ENCODE measurements at regions not wholly inside any gene's neighbourhood (a gene's known extent, or its start where the extent isn't known, plus 50 kb on each side); places are given as distances from the start of the nearest gene placed in this dataset.

DNA sequence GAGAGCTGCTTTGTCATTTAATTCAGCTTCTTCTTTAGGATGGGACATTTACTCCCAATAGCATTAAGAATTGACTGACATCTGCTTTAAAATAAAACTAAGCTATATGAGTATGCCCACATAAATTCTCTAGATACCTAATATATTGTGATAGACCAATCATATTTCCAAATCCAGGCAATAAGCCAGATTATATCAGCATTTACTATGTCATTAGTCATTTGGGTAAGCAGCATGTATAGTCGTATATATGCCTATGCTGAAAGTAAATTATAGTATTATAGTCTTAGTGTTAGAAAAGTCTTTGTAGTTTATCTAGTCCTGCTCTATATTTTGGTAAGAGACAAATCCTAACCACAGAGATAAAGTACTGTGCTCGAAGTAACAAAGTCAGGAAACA lies 958.1 kb downstream of the KCNJ2 start:
- ChIA-PET CTCF (no interaction called here), POLR2A (no interaction called here)
- no TSS peak for BruUV-seq (replicated peaks)
- H3K27ac ChIP-seq (ENCODE audit: low read length) = no peak overlapping the region
- ATAC-seq = no peak
- H3K4me1 ChIP-seq (ENCODE audit: control insufficient read depth, insufficient read depth, low read length) = no peaks in the 10 kb centered on the region
- intact Hi-C loops (cut with micrococcal nuclease; ENCODE audit: unreplicated experiment) (no loop called here), in situ Hi-C loops (cut with HindIII; ENCODE audit: low pct_unique_long_range_greater_than_20kb, low sequenced_read_pairs) (no loop called here)
- TF ChIP-seq, protein P1, sequence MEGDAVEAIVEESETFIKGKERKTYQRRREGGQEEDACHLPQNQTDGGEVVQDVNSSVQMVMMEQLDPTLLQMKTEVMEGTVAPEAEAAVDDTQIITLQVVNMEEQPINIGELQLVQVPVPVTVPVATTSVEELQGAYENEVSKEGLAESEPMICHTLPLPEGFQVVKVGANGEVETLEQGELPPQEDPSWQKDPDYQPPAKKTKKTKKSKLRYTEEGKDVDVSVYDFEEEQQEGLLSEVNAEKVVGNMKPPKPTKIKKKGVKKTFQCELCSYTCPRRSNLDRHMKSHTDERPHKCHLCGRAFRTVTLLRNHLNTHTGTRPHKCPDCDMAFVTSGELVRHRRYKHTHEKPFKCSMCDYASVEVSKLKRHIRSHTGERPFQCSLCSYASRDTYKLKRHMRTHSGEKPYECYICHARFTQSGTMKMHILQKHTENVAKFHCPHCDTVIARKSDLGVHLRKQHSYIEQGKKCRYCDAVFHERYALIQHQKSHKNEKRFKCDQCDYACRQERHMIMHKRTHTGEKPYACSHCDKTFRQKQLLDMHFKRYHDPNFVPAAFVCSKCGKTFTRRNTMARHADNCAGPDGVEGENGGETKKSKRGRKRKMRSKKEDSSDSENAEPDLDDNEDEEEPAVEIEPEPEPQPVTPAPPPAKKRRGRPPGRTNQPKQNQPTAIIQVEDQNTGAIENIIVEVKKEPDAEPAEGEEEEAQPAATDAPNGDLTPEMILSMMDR (IDR thresholded peaks at IDR 0.05) = no peak
- no peak for TF ChIP-seq TCF7L2 (IDR thresholded peaks at IDR 0.05; ENCODE audit: low read depth, low read length)
- TF ChIP-seq SIN3A (IDR thresholded peaks at IDR 0.05; ENCODE audit: borderline replicate concordance, insufficient read depth, low read depth, low read length) = no peak
- TF ChIP-seq REST (IDR thresholded peaks at IDR 0.05; ENCODE audit: insufficient read depth in 1 of 2, low read depth in 2 of 2, low read length in 1 of 2) = no peak
- no peak for TF ChIP-seq POLR2AphosphoS5 (IDR thresholded peaks at IDR 0.05; ENCODE audit: low read depth, low read length)
- H3K27me3 ChIP-seq (ENCODE audit: control insufficient read depth, insufficient read depth, low read length) = no peaks in the 10 kb centered on the region
- 0 out of 2 replicates have a peak, but pooled peaks cover under 1% of the 10 kb centered on the region for H3K9me3 ChIP-seq (ENCODE audit: control insufficient read depth, insufficient read depth, low read depth, low read length)
- no peak overlapping the region for H3K4me3 ChIP-seq (ENCODE audit: low read depth in 2 of 2, low read length in 2 of 2)
- no peak for DNase-seq (ENCODE audit: low read depth, low spot score)
- H3K36me3 ChIP-seq (ENCODE audit: control insufficient read depth, insufficient read depth, low read length) = no peaks in the 10 kb centered on the region

DNA sequence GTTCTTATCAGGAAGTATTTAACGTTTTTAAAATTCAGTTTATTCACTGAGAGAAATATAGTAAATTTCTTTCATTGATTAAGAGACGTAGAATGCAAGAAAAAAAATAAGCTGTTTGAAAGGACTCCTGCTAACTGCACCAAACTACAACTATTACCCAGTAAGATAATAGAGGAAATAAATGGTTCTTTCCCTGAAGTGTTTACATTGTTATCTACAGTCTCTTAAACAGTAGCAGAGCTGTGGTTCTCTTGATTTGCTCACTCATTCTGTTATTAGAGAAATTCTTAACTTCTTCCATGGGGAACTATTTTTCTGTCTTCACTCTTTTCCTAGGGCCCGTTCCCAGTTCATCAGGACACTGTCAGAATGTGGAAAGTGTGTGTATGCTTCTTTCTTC lies 973.0 kb downstream of the KCNJ2 start:
- no peaks in the 10 kb centered on the region for H3K27me3 ChIP-seq (ENCODE audit: control insufficient read depth, insufficient read depth, low read length)
- POLR2A ChIA-PET = no interaction called here
- intact Hi-C loops (cut with micrococcal nuclease; ENCODE audit: unreplicated experiment) = no loop called here
- in situ Hi-C loops (cut with HindIII; ENCODE audit: low pct_unique_long_range_greater_than_20kb, low sequenced_read_pairs) = no loop called here
- no peak overlapping the region for H3K4me3 ChIP-seq (ENCODE audit: low read depth in 2 of 2, low read length in 2 of 2)
- H3K27ac ChIP-seq (ENCODE audit: low read length) = no peak overlapping the region
- no peaks in the 10 kb centered on the region; the same call in 1 of the 2 replicates for H3K36me3 ChIP-seq (ENCODE audit: control insufficient read depth, insufficient read depth, low read length)
- no TSS peak for BruUV-seq (replicated peaks)
- no peaks in the 10 kb centered on the region for H3K9me3 ChIP-seq (ENCODE audit: control insufficient read depth, insufficient read depth, low read depth, low read length)
- CTCF ChIA-PET = no interaction called here
- DNase-seq (ENCODE audit: low read depth, low spot score) = no peak
- ATAC-seq = no peak
- no peak for TF ChIP-seq SIN3A (IDR thresholded peaks at IDR 0.05; ENCODE audit: borderline replicate concordance, insufficient read depth, low read depth, low read length)
- H3K4me1 ChIP-seq (ENCODE audit: control insufficient read depth, insufficient read depth, low read length) = no peaks in the 10 kb centered on the region; the same call in 1 of the 2 replicates

DNA sequence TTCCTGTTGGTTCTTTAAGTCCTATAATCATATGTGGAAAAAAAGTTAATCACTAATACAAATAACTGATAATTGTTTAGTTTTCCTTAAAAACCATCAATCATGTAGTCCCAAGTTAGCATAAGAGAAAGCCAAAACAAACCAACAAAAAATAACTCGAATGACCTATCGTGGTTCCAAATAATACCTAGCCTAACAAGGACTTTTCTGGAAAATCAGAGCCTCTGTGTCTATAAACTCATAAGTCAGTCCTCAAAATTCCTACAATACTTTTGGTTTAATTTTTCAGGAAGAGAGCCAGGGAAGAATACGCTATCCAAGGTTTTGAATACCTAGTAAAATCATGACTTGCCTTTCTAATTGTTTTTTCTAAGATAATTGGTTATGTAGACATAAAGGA lies 975.3 kb upstream of the SOX9 start:
- no peak overlapping the region for H3K27ac ChIP-seq (ENCODE audit: low read length)
- no peak overlapping the region for H3K4me3 ChIP-seq (ENCODE audit: low read depth in 2 of 2, low read length in 2 of 2)
- no peak for ATAC-seq
- TF ChIP-seq, protein P1 (IDR thresholded peaks at IDR 0.05) = no peak
- TF ChIP-seq SIN3A (IDR thresholded peaks at IDR 0.05; ENCODE audit: borderline replicate concordance, insufficient read depth, low read depth, low read length) (no peak), TCF7L2 (IDR thresholded peaks at IDR 0.05; ENCODE audit: low read depth, low read length) (no peak), REST (IDR thresholded peaks at IDR 0.05; ENCODE audit: insufficient read depth in 1 of 2, low read depth in 2 of 2, low read length in 1 of 2) (no peak; a peak in 1 of 4 replicates), POLR2AphosphoS5 (IDR thresholded peaks at IDR 0.05; ENCODE audit: low read depth, low read length) (no peak)
- intact Hi-C loops (cut with micrococcal nuclease; ENCODE audit: unreplicated experiment) (no loop called here), in situ Hi-C loops (cut with HindIII; ENCODE audit: low pct_unique_long_range_greater_than_20kb, low sequenced_read_pairs) (no loop called here)
- DNase-seq (ENCODE audit: low read depth, low spot score) = no peak
- H3K36me3 ChIP-seq (ENCODE audit: control insufficient read depth, insufficient read depth, low read length) = no peaks in the 10 kb centered on the region
- CTCF ChIA-PET = no interaction called here
- no peaks in the 10 kb centered on the region; the same call in 1 of the 2 replicates for H3K4me1 ChIP-seq (ENCODE audit: control insufficient read depth, insufficient read depth, low read length)
- POLR2A ChIA-PET = no interaction called here
- H3K9me3 ChIP-seq (ENCODE audit: control insufficient read depth, insufficient read depth, low read depth, low read length) = no peaks in the 10 kb centered on the region
- no TSS peak for BruUV-seq (replicated peaks)
- H3K27me3 ChIP-seq (ENCODE audit: control insufficient read depth, insufficient read depth, low read length) = no peaks in the 10 kb centered on the region

Data from Panc1 (cell line).